HEK293 (cell line): ENCODE measurements at regions not wholly inside any gene's neighbourhood (a gene's known extent, or its start where the extent isn't known, plus 50 kb on each side); places are given as distances from the start of the nearest gene placed in this dataset.

Source experiments
- KLF9 ChIP-seq: fragments of 450-650 bp; formaldehyde crosslinking; IDR thresholded peaks from 2 replicates; pipeline ENCODE4 v1.5.1; 2016; ENCODE audit warnings: missing biosample characterization, missing genetic modification characterization, low read depth
- MYNN ChIP-seq: fragments of 450-650 bp; formaldehyde crosslinking; IDR thresholded peaks from 2 replicates; pipeline ENCODE4 v1.5.1; 2016; ENCODE audit warnings: missing biosample characterization, missing genetic modification characterization, borderline replicate concordance
- SP2 ChIP-seq: fragments of 450-650 bp; formaldehyde crosslinking; IDR thresholded peaks from 2 replicates; pipeline ENCODE4 v1.5.1; 2016; ENCODE audit warnings: missing biosample characterization, missing genetic modification characterization
- YY1 ChIP-seq: fragments of 450-650 bp; formaldehyde crosslinking; IDR thresholded peaks from 2 replicates; pipeline ENCODE4 v1.5.1; 2018; ENCODE audit warnings: missing biosample characterization, missing genetic modification characterization
- ZBTB8A ChIP-seq: fragments of 450-650 bp; formaldehyde crosslinking; IDR thresholded peaks from 2 replicates; pipeline ENCODE4 v1.5.1; 2016; ENCODE audit warnings: missing biosample characterization, missing genetic modification characterization
- ZNF548 ChIP-seq: fragments of 450-650 bp; formaldehyde crosslinking; IDR thresholded peaks from 2 replicates; pipeline ENCODE4 v1.5.1; 2016; ENCODE audit warnings: missing biosample characterization, missing genetic modification characterization
- ZNF549 ChIP-seq: fragments of 450-650 bp; IDR thresholded peaks from 2 replicates; pipeline ENCODE4 v1.5.1; 2018; ENCODE audit warnings: missing biosample characterization, missing genetic modification characterization, mild to moderate bottlenecking, inconsistent platforms, moderate library complexity
- ZNF768 ChIP-seq: fragments of 450-650 bp; formaldehyde crosslinking; IDR thresholded peaks from 2 replicates; pipeline ENCODE4 v1.5.1; 2018; ENCODE audit warnings: missing biosample characterization, mild to moderate bottlenecking, missing genetic modification characterization
- TF ChIP-seq, protein P1 (sequence below): fragments of 450-650 bp; formaldehyde crosslinking; IDR thresholded peaks from 2 replicates; pipeline ENCODE4 v1.5.1; 2016; ENCODE audit warnings: missing biosample characterization, missing genetic modification characterization
- TF ChIP-seq, protein P2 (sequence below): fragments of 450-650 bp; formaldehyde crosslinking; IDR thresholded peaks from 2 replicates; pipeline ENCODE4 v1.5.1; 2016; ENCODE audit warnings: missing biosample characterization, missing genetic modification characterization
- TF ChIP-seq, protein P3 (sequence below): fragments of 450-650 bp; formaldehyde crosslinking; conservative IDR thresholded peaks from 2 replicates; pipeline ENCODE4 v1.5.1; 2016; ENCODE audit warnings: low read depth, missing biosample characterization, missing genetic modification characterization

DNA sequence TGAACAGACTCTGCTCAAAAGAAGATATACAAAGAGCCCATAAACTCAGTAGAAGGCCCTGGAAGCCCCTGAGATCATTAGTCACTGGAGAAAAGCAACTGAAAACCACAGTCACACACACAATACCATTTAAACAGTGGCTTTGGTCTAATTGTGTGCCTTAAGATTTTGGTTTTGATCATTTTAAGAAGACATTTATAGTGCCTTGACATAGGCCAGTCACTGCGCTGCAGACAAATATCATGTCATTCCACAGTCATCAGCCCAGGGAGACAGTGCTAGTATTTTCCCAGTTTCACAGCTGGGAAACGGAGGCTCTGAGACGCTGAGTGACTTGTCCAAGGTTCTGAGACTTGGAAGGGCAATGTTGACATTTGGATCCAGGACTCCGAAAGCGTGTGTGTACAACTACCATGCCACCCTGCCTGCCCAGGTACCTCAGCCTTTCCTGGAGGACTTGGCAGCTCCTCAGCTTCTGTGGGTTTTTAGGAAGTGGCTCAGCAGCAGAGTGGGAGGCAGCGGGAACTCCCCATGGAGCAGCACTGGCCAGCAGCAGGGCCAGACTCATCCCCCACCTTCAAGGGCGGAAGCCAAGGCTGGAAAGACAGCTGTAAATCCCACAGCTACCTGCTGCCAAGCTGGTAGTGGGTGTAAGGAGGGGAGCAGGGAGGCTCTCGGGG lies 173.9 kb downstream of the WDR11 start:
- TF ChIP-seq, protein P1, sequence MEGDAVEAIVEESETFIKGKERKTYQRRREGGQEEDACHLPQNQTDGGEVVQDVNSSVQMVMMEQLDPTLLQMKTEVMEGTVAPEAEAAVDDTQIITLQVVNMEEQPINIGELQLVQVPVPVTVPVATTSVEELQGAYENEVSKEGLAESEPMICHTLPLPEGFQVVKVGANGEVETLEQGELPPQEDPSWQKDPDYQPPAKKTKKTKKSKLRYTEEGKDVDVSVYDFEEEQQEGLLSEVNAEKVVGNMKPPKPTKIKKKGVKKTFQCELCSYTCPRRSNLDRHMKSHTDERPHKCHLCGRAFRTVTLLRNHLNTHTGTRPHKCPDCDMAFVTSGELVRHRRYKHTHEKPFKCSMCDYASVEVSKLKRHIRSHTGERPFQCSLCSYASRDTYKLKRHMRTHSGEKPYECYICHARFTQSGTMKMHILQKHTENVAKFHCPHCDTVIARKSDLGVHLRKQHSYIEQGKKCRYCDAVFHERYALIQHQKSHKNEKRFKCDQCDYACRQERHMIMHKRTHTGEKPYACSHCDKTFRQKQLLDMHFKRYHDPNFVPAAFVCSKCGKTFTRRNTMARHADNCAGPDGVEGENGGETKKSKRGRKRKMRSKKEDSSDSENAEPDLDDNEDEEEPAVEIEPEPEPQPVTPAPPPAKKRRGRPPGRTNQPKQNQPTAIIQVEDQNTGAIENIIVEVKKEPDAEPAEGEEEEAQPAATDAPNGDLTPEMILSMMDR = no peak
- TF ChIP-seq ZBTB8A (tag by site-specific recombination) (no peak), ZNF548 (tag by site-specific recombination) (no peak), SP2 (tag by site-specific recombination) (no peak), ZNF549 (tag by site-specific recombination) (no peak), YY1 (no peak), KLF9 (tag by site-specific recombination) (no peak), ZNF768 (tag by site-specific recombination) (no peak), MYNN (tag by site-specific recombination) (no peak)
- TF ChIP-seq, protein P2, sequence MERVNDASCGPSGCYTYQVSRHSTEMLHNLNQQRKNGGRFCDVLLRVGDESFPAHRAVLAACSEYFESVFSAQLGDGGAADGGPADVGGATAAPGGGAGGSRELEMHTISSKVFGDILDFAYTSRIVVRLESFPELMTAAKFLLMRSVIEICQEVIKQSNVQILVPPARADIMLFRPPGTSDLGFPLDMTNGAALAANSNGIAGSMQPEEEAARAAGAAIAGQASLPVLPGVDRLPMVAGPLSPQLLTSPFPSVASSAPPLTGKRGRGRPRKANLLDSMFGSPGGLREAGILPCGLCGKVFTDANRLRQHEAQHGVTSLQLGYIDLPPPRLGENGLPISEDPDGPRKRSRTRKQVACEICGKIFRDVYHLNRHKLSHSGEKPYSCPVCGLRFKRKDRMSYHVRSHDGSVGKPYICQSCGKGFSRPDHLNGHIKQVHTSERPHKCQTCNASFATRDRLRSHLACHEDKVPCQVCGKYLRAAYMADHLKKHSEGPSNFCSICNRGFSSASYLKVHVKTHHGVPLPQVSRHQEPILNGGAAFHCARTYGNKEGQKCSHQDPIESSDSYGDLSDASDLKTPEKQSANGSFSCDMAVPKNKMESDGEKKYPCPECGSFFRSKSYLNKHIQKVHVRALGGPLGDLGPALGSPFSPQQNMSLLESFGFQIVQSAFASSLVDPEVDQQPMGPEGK (tag by site-specific recombination) = no peak
- TF ChIP-seq, protein P3, sequence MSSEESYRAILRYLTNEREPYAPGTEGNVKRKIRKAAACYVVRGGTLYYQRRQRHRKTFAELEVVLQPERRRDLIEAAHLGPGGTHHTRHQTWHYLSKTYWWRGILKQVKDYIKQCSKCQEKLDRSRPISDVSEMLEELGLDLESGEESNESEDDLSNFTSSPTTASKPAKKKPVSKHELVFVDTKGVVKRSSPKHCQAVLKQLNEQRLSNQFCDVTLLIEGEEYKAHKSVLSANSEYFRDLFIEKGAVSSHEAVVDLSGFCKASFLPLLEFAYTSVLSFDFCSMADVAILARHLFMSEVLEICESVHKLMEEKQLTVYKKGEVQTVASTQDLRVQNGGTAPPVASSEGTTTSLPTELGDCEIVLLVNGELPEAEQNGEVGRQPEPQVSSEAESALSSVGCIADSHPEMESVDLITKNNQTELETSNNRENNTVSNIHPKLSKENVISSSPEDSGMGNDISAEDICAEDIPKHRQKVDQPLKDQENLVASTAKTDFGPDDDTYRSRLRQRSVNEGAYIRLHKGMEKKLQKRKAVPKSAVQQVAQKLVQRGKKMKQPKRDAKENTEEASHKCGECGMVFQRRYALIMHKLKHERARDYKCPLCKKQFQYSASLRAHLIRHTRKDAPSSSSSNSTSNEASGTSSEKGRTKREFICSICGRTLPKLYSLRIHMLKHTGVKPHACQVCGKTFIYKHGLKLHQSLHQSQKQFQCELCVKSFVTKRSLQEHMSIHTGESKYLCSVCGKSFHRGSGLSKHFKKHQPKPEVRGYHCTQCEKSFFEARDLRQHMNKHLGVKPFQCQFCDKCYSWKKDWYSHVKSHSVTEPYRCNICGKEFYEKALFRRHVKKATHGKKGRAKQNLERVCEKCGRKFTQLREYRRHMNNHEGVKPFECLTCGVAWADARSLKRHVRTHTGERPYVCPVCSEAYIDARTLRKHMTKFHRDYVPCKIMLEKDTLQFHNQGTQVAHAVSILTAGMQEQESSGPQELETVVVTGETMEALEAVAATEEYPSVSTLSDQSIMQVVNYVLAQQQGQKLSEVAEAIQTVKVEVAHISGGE = no peak
